ENCODE measurements at regions not wholly inside any gene's neighbourhood (a gene's known extent, or its start where the extent isn't known, plus 50 kb on each side); places are given as distances from the start of the nearest gene placed in this dataset.

GRCh38 chr5:74316064-74316603 is 324.4 kb downstream of the ENC1 start:
- no peak for DNase-seq (ENCODE audit: low spot score)

- no peak for DNase-seq (ENCODE audit: low spot score)
Measured at GRCh38 chr5:74314906-74315305, 325.6 kb downstream of the ENC1 start.

GRCh38 chr5:74313896-74314295 is 326.6 kb downstream of the ENC1 start:
- DNase-seq (ENCODE audit: low spot score) = no peak

GRCh38 chr5:74312746-74313145 is 327.8 kb downstream of the ENC1 start:
- DNase-seq (ENCODE audit: low spot score) = no peak

- DNase-seq (ENCODE audit: low spot score) = no peak
Measured at GRCh38 chr5:74311961-74312360, 328.6 kb downstream of the ENC1 start.

- DNase-seq (ENCODE audit: low spot score) = no peak
Measured at GRCh38 chr5:74310997-74311930, 329.3 kb downstream of the ENC1 start.

GRCh38 chr5:74310386-74310785 is 330.1 kb downstream of the ENC1 start:
- DNase-seq (ENCODE audit: low spot score) = no peak

- no peak for DNase-seq (ENCODE audit: low spot score)
Measured at GRCh38 chr5:74309050-74309449, 331.5 kb downstream of the ENC1 start.

- DNase-seq (ENCODE audit: low spot score) = no peak
Measured at GRCh38 chr5:74306845-74307244, 333.7 kb downstream of the ENC1 start.

GRCh38 chr5:74304536-74304935 is 336.0 kb downstream of the ENC1 start:
- DNase-seq (ENCODE audit: low spot score) = no peak

GRCh38 chr5:74303578-74303977 is 336.9 kb downstream of the ENC1 start:
- no peak for DNase-seq (ENCODE audit: low spot score)

- DNase-seq (ENCODE audit: low spot score) = no peak
Measured at GRCh38 chr5:74301576-74301975, 339.0 kb downstream of the ENC1 start.

- no peak for DNase-seq (ENCODE audit: low spot score)
Measured at GRCh38 chr5:74300808-74301389, 339.6 kb downstream of the ENC1 start.

GRCh38 chr5:74299833-74300232 is 340.7 kb downstream of the ENC1 start:
- DNase-seq (ENCODE audit: low spot score) = peak; percentile 14

- DNase-seq (ENCODE audit: low spot score) = no peak
Measured at GRCh38 chr5:74296685-74297408, 343.7 kb downstream of the ENC1 start.

GRCh38 chr5:74295676-74296075 is 344.9 kb downstream of the ENC1 start:
- no peak for DNase-seq (ENCODE audit: low spot score)

- DNase-seq (ENCODE audit: low spot score) = no peak
Measured at GRCh38 chr5:74295141-74295540, 345.4 kb downstream of the ENC1 start.

- no peak for DNase-seq (ENCODE audit: low spot score)
Measured at GRCh38 chr5:74294231-74294705, 346.3 kb downstream of the ENC1 start.

GRCh38 chr5:74293182-74293581 is 347.3 kb downstream of the ENC1 start:
- no peak for DNase-seq (ENCODE audit: low spot score)

- DNase-seq (ENCODE audit: low spot score) = no peak
Measured at GRCh38 chr5:74290634-74291241, 349.8 kb downstream of the ENC1 start.

GRCh38 chr5:74289691-74290090 is 350.8 kb downstream of the ENC1 start:
- no peak for DNase-seq (ENCODE audit: low spot score)

GRCh38 chr5:74289238-74289637 is 351.3 kb downstream of the ENC1 start:
- DNase-seq (ENCODE audit: low spot score) = no peak
